ENCODE measurements at regions not wholly inside any gene's neighbourhood (a gene's known extent, or its start where the extent isn't known, plus 50 kb on each side); places are given as distances from the start of the nearest gene placed in this dataset.

- no peak for DNase-seq
Measured at GRCh38 chr3:64940596-64941348, 253.0 kb upstream of the ADAMTS9 start.

DNA sequence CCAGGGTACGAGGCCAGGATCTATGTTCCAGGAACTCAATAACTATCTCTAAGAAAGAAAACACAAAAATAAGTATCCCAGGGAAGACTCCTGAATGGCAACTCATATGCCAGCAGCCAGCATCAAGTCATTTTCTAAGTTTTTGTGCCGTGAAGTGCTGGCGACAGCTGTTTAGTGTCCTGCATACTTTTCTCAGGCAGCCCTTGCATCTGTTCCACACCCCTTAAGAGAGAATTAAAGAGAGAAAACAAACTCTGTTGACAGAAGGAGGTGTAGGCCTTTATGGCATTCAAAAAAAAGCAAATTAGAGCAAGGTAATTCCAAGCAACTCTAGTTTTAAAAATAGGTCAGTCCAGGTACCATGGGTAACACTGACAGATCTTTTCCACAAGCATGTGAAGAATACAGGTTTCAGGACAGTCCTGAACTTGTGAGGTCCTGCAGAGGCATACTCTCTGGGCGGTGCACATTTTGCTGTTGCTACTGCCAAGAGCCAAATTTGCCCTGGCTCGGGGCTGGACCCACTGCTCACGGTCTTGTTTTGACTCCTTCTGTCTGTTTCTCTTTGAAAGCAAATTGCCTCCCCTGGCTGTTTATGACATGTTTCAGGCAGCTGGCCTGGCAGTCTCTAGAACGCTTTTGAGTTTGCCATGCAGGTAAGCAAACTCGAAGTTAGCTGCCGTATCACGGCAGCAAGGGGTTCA, 252.1 kb upstream of the ADAMTS9 start:
- peak; percentile 74 for DNase-seq

- no peak for DNase-seq
Measured at GRCh38 chr3:64939309-64939708, 251.5 kb upstream of the ADAMTS9 start.

DNA sequence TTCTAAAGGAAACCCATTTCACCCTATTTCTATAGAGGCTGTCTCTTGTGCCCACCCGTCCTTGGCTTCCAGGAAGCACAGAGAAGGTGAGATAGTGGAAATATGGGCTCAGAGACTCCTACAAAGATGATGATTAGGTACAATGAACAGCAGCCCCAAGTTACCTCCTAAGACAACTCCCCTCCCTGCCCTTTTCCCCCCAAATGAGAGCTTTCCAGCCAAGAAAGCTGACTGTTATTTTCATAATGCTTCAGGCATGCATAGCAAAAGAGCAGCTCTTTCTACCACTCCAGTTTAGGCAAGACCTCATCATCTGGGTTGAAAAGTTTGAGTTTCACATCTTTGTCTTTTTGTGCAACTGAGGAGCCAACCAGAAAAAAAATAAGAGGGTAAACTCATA, 248.8 kb upstream of the ADAMTS9 start:
- no peak for DNase-seq

DNA sequence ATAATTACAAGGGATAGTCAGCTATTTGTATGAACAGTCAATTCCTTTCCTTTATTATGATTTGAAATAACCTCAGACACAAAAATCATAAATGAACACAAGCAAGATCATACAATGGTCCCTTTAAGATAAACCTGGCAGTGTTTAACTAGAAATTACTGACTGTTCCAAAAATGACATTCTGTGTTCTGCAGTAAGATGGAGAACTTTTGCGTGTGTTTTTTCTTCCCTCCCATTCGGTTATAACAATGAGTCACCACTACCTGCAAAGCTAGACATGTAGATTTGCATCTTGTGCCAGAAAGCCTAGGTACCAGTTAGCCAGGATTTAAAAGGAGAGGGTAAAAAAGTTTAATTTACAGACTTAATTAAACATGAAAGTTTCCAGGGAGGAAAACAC, 248.2 kb upstream of the ADAMTS9 start:
- DNase-seq = no peak

DNA sequence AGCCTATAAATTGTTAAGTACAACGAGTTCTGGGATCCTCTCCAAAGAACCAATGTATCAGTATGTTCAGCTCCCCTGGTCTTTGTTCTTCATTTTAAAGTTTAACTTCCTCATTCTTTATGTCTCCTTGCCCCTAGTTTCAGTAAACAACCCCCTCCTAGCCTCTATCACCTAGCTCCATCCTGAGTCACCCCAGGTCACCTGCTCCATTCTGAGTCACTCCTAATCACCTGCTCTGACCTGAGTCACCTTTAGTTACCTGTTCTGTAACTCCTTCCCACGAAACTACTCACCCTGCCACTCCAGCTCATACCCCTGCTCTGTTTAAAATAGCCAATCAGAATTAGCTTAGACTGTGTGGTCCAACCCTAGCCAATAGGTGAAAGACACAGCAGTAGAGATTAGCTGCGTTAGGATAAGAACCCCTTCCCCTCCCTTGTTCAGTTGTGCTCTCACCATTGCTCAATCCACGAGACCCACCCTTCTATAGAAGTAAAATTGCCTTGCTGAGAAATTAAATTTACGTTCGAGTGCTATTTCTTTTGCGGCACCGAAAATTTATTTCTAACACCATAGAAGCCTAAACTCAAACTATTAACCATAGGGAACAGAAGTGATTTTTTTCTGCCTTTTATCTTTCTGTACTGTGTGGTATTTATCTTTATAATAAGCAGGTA, 245.0 kb upstream of the ADAMTS9 start:
- no peak for DNase-seq

DNA sequence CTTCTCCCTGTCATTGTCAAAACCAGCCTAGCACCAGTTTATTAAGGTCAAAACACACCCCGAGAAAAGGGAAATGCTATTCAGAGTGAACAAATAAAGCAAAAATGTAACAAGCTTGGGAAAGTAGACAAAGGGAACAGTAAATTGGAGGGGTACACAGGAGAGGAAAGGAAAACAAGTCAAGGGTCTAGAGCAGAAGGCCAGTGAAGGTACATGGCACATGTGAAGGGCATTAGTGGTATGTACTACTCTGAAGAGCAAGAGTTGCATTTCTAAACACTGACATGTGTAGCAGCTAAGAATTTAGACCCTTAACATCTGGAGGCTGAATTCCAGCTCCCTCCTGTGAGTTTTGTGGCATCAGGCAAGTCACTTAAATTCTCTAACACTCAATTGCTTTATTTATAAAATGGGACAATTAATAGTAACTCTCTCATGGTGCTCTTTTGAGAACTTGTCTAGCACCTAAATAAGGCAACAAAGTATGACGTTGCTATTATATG, 244.3 kb upstream of the ADAMTS9 start:
- DNase-seq = no peak

- no peak for DNase-seq
Measured at GRCh38 chr3:64930891-64931290, 243.1 kb upstream of the ADAMTS9 start.

DNA sequence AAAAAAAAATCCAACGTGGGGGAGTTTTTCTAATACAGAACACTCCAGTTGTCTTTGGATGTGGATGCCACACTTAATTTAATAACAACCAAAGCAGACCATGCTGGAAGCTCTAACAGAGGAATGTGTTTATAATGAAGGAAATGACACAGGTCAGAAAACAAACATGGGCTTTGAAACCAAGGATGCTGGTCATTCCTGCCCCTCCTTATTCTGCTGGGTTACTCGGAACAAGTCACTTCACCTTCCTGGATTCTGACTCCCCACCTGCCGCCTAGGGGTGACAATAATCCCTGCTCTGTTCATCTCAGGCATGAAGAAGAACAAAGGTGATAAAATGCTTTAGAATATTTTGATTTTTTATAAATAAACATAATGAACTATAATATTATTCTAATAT, 240.9 kb upstream of the ADAMTS9 start:
- DNase-seq = no peak

DNA sequence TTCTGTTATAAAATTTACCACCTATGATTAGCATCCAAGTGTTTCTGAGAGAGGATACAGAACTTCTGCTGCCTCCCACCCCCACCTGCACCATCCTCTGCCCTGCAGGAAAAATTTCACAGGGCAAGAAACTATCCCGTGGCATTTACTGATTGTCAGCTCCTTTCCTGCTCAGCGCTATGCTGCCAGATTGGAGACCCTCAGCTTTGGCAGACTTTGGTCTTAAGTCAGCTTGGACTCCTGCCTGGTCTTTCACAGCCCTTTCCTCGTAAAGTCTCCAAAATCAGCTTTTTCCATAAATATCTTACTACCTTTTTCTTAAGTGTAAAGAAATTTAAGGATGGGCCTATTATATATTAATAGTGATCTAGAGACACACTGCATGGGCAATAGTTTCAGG, 239.9 kb upstream of the ADAMTS9 start:
- DNase-seq = no peak

- DNase-seq = no peak
Measured at GRCh38 chr3:64925575-64925974, 237.8 kb upstream of the ADAMTS9 start.

GRCh38 chr3:64924961-64925360, 237.2 kb upstream of the ADAMTS9 start:
- peak; percentile 40 for DNase-seq

GRCh38 chr3:64922213-64922612, 234.4 kb upstream of the ADAMTS9 start:
- no peak for DNase-seq

DNA sequence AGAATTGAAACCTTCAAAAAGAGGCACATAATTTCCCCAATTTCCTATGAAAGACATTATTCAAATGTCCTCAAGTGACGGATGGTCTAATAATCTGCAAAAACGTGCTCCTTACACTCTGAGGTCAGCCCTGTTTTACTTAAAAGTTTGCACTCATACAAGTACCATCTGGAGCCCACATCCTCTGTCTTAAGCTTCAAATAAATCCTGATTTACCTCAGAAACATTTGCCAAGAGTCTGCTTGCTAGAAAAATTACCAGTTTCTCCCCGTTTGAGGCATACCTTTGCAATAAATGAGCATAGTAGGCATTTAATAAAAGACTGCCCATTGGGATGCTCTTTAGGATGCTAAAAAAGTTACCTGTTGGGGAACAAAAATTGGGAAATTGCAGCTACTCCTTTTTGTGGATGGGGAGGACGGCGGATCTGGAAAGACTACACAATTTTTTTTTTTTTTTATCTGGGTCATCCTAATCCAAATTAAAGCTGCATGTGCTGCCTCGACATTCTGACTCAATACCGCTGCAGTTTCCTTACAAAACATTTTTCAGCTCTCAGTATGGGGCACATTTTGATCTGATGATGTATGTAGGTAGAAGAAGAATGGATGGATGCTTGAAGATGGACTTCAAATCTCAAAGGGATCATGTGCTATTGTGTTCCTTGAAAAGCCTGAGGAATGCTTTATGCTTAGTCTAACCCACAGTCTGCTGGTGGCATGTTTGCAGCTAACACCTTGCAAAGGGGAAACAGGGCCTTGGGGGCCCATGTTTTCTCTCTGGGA, 233.7 kb upstream of the ADAMTS9 start:
- no peak for DNase-seq

GRCh38 chr3:64919934-64920333, 232.1 kb upstream of the ADAMTS9 start:
- no peak for DNase-seq

- no peak for DNase-seq
Measured at GRCh38 chr3:64918989-64919388, 231.2 kb upstream of the ADAMTS9 start.

GRCh38 chr3:64917914-64918453, 230.2 kb upstream of the ADAMTS9 start:
- DNase-seq = no peak

GRCh38 chr3:64916937-64917336, 229.1 kb upstream of the ADAMTS9 start:
- no peak for DNase-seq

GRCh38 chr3:64916192-64916798, 228.5 kb upstream of the ADAMTS9 start:
- DNase-seq = no peak

DNA sequence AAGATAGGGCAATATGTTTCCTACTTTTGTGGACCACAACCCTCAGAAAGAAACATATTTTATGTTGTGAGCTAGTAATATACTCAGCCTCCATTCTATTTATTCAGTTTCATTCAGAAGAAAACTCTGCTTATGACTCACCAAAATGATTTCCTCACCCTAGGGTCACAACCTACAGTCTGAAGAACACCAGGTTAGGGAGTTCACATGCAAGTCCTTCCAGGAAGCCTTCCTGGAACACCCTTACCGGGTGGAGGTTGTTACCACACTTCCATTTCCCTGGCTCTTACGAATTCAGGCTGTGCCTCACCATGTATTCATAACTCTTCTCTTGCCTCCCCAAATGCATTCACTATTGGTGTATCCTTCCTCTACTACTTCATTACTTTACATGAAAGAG, 228.0 kb upstream of the ADAMTS9 start:
- no peak for DNase-seq

DNA sequence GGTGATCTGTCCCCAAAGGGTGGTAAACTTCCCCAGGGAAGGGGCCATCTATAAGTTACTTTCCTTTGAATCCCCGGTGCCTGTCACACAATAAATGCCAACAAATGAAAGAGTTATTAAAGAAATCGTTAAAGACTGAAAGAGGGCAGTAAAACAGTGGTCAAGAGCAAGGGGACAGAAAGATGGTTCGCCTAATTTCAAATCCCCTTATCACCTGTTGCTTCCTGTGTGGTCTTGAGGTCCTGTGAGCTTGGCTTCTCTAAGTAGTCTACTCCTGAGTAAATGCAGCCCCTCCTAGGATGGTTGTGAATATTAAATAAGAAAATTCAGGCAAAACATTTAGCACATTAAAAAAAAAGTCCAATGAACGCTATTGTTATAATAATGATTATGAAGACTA, 225.7 kb upstream of the ADAMTS9 start:
- no peak for DNase-seq

GRCh38 chr3:64911138-64911537, 223.3 kb upstream of the ADAMTS9 start:
- DNase-seq = no peak
